Aorta (tissue), 5 donors: ENCODE measurements at regions not wholly inside any gene's neighbourhood (a gene's known extent, or its start where the extent isn't known, plus 50 kb on each side); places are given as distances from the start of the nearest gene placed in this dataset.

Experiments
- ATAC-seq: fragments of 200-7000 bp; cut with Tn5 transposase; one replicate; pipeline ENCODE4 v1.9.1; 2022; ENCODE audit warnings: moderate library complexity; ENCODE audit not compliant: low FRiP score
- DNase-seq, 2 donors: peaks; one replicate each; pipeline ENCODE4 v3.0.0-alpha.2; 2020
- H3K27ac ChIP-seq, 2 donors: one replicate each; pipeline ENCODE4 v1.5.1; 2013; ENCODE audit warnings: low read length in 2 of 2, mild to moderate bottlenecking in 2 of 2, moderate library complexity in 2 of 2, control low read depth in 1 of 2, inconsistent platforms in 1 of 2, low read depth in 1 of 2
- H3K27me3 ChIP-seq, 2 donors: one replicate each; pipeline ENCODE4 v1.6.1; 2013; ENCODE audit warnings: control low read depth in 1 of 2, low read length in 1 of 2, mild to moderate bottlenecking in 1 of 2, moderate library complexity in 1 of 2; ENCODE audit not compliant: insufficient read depth in 2 of 2, control insufficient read depth in 1 of 2
- H3K36me3 ChIP-seq, 2 donors: one replicate each; pipeline ENCODE4 v1.6.1; 2013; ENCODE audit warnings: control low read depth in 1 of 2, low read length in 1 of 2, mild to moderate bottlenecking in 1 of 2; ENCODE audit not compliant: insufficient read depth in 2 of 2, control insufficient read depth in 1 of 2
- H3K4me1 ChIP-seq, 2 donors: one replicate each; pipeline ENCODE4 v1.6.1; 2013; ENCODE audit warnings: low read length in 2 of 2, control low read depth in 1 of 2, mild to moderate bottlenecking in 1 of 2, moderate library complexity in 1 of 2; ENCODE audit not compliant: insufficient read depth in 2 of 2, control insufficient read depth in 1 of 2
- H3K4me3 ChIP-seq, 2 donors: one replicate each; pipeline ENCODE4 v1.5.1; 2013; ENCODE audit warnings: low read length in 2 of 2, control low read depth in 1 of 2, mild to moderate bottlenecking in 1 of 2
- H3K9me3 ChIP-seq: one replicate; pipeline ENCODE4 v1.6.1; 2013; ENCODE audit warnings: mild to moderate bottlenecking, low read length; ENCODE audit not compliant: control insufficient read depth
- WGBS, 2 donors: extraction: QIAGEN DNeasy Blood & Tissue Kit; methylation state at CpG; one replicate each; pipeline ENCODE4 v1.1.7; 2013; 5-methylcytosine and 5-hydroxymethylcytosine counted together
- intact Hi-C, 2 donors: fragments of 100-400 bp; cut with DNase I; formaldehyde crosslinking; loops; one replicate each; pipeline versions ENCODE4 v1.14.2 to v1.15.0; 2022
- donor health status: healthy with polysubstance abuse.
- donor health status: Bipolar disorder and iron deficiency.
- donor health status: DM: no; HTN: no; CAD: no.
- donor health status: DM: no; HTN: no; CAD: no.
- donor health status: DM: yes; HTN: yes; CAD: no.

GRCh38 chr5:2587189-2588031, 164.1 kb downstream of the IRX2 start:
- Histone ChIP-seq H3K4me3 (no peak overlapping the region), H3K27ac (no peak overlapping the region), H3K27me3 (no peaks in the 10 kb centered on the region), H3K9me3 (no peaks in the 10 kb centered on the region), H3K36me3 (no peaks in the 10 kb centered on the region), H3K4me1 (no peaks in the 10 kb centered on the region)
- ATAC-seq (no peak), DNase-seq (no peak)
- intact Hi-C loops, result no loop called here
- WGBS, 2 donors, result 84 to 85% methylated on average over 15 of the region's 15 CpGs

GRCh38 chr5:2586016-2586715, 165.3 kb downstream of the IRX2 start:
- no peaks in the 10 kb centered on the region for H3K9me3 ChIP-seq
- no peaks in the 10 kb centered on the region for H3K4me1 ChIP-seq
- H3K27ac ChIP-seq, result no peak overlapping the region
- no peaks in the 10 kb centered on the region for H3K27me3 ChIP-seq
- no peak overlapping the region for H3K4me3 ChIP-seq
- no peaks in the 10 kb centered on the region for H3K36me3 ChIP-seq
- no peak for ATAC-seq
- intact Hi-C loops, result no loop called here
- 87 to 89% methylated on average over 9 of the region's 9 CpGs for WGBS, 2 donors
- no peak for DNase-seq

GRCh38 chr5:2584579-2585269, 166.8 kb downstream of the IRX2 start:
- Histone ChIP-seq H3K9me3 (no peaks in the 10 kb centered on the region), H3K4me1 (no peaks in the 10 kb centered on the region), H3K36me3 (no peaks in the 10 kb centered on the region), H3K4me3 (no peak overlapping the region), H3K27me3 (no peaks in the 10 kb centered on the region), H3K27ac (no peak overlapping the region)
- intact Hi-C loops, result no loop called here
- ATAC-seq (no peak), DNase-seq (no peak)
- WGBS, 2 donors, result 63 to 72% methylated on average over 3 of the region's 3 CpGs

GRCh38 chr5:2582507-2582906, 169.0 kb downstream of the IRX2 start:
- Histone ChIP-seq H3K4me3 (no peak overlapping the region), H3K9me3 (no peaks in the 10 kb centered on the region), H3K4me1 (no peaks in the 10 kb centered on the region), H3K27me3 (no peaks in the 10 kb centered on the region), H3K36me3 (no peaks in the 10 kb centered on the region), H3K27ac (no peak overlapping the region)
- WGBS, 2 donors, result 77 to 80% methylated on average over 4 of the region's 4 CpGs
- intact Hi-C loops, result no loop called here
- no peak for DNase-seq
- no peak for ATAC-seq

- Histone ChIP-seq H3K36me3 (no peaks in the 10 kb centered on the region), H3K27me3 (no peaks in the 10 kb centered on the region), H3K4me3 (no peak overlapping the region), H3K27ac (no peak overlapping the region), H3K4me1 (no peaks in the 10 kb centered on the region), H3K9me3 (no peaks in the 10 kb centered on the region)
- DNase-seq (no peak), ATAC-seq (no peak)
- 81 to 88% methylated on average over 7 of the region's 7 CpGs for WGBS, 2 donors
- intact Hi-C loops, result no loop called here
Observed at GRCh38 chr5:2582106-2582505, 169.4 kb downstream of the IRX2 start.

GRCh38 chr5:2581418-2581817, 170.1 kb downstream of the IRX2 start:
- no peak overlapping the region for H3K4me3 ChIP-seq
- intact Hi-C loops, result no loop called here

GRCh38 chr5:2579126-2579525, 172.4 kb downstream of the IRX2 start:
- H3K27ac ChIP-seq, result no peak overlapping the region
- no peaks in the 10 kb centered on the region for H3K27me3 ChIP-seq
- no peak overlapping the region for H3K4me3 ChIP-seq
- DNase-seq (no peak), ATAC-seq (no peak)
- WGBS, 2 donors, result 59% methylated on average over 5 of the region's 5 CpGs
- no peaks in the 10 kb centered on the region for H3K4me1 ChIP-seq
- H3K9me3 ChIP-seq, result no peaks in the 10 kb centered on the region
- no peaks in the 10 kb centered on the region for H3K36me3 ChIP-seq
- intact Hi-C loops, result no loop called here

More at GRCh38 chr5:2581418-2581817, 170.1 kb downstream of the IRX2 start:
- H3K27ac ChIP-seq, result no peak overlapping the region
- no peaks in the 10 kb centered on the region for H3K9me3 ChIP-seq
- ATAC-seq (no peak), DNase-seq (no peak)
- H3K36me3 ChIP-seq, result no peaks in the 10 kb centered on the region
- WGBS, 2 donors, result 82 to 89% methylated on average over 5 of the region's 5 CpGs
- no peaks in the 10 kb centered on the region for H3K27me3 ChIP-seq
- H3K4me1 ChIP-seq, result no peaks in the 10 kb centered on the region

- ATAC-seq, result no peak
- 79 to 89% methylated on average over 12 of the region's 12 CpGs for WGBS, 2 donors
Observed at GRCh38 chr5:2577312-2578036, 174.0 kb downstream of the IRX2 start.

More at GRCh38 chr5:2577312-2578036, 174.0 kb downstream of the IRX2 start:
- Histone ChIP-seq H3K27ac (no peak overlapping the region), H3K36me3 (no peaks in the 10 kb centered on the region), H3K9me3 (no peaks in the 10 kb centered on the region), H3K27me3 (no peaks in the 10 kb centered on the region), H3K4me3 (no peak overlapping the region), H3K4me1 (no peaks in the 10 kb centered on the region)
- DNase-seq, result no peak
- intact Hi-C loops, result no loop called here
